Sigmoid colon (tissue), 4 donors: ENCODE measurements at regions not wholly inside any gene's neighbourhood (a gene's known extent, or its start where the extent isn't known, plus 50 kb on each side); places are given as distances from the start of the nearest gene placed in this dataset.
"Not testable (repeated sequence)": the region's sequence is repeated elsewhere in the genome, so short reads cannot be mapped to it uniquely, and the experiment has no call there.

Source experiments
- EP300 ChIP-seq, 4 donors: sonication (generic); formaldehyde crosslinking; IDR thresholded peaks; one replicate each; pipeline ENCODE4 v1.6.1; 2017; ENCODE audit warnings: antibody characterized with exemption in 4 of 4
- POLR2A ChIP-seq, 2 donors: fragments of 450-650 bp; IDR thresholded peaks; one replicate each; pipeline ENCODE4 v1.6.1; 2016; ENCODE audit warnings: antibody characterized with exemption in 2 of 2, mild to moderate bottlenecking in 2 of 2, moderate library complexity in 2 of 2
- TF ChIP-seq, protein P1 (sequence below), 4 experiments: fragments of 450-650 bp in 3 of 4; fragments of 200-600 bp in 1 of 4; IDR thresholded peaks; one replicate each; pipeline ENCODE4 v1.5.1; 2016 to 2019; ENCODE audit warnings: antibody characterized with exemption in 4 of 4, mild to moderate bottlenecking in 3 of 4, moderate library complexity in 2 of 4

- TF ChIP-seq, protein P1, sequence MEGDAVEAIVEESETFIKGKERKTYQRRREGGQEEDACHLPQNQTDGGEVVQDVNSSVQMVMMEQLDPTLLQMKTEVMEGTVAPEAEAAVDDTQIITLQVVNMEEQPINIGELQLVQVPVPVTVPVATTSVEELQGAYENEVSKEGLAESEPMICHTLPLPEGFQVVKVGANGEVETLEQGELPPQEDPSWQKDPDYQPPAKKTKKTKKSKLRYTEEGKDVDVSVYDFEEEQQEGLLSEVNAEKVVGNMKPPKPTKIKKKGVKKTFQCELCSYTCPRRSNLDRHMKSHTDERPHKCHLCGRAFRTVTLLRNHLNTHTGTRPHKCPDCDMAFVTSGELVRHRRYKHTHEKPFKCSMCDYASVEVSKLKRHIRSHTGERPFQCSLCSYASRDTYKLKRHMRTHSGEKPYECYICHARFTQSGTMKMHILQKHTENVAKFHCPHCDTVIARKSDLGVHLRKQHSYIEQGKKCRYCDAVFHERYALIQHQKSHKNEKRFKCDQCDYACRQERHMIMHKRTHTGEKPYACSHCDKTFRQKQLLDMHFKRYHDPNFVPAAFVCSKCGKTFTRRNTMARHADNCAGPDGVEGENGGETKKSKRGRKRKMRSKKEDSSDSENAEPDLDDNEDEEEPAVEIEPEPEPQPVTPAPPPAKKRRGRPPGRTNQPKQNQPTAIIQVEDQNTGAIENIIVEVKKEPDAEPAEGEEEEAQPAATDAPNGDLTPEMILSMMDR (IDR thresholded peaks at IDR 0.05) = not testable (repeated sequence)
- not testable (repeated sequence) for TF ChIP-seq POLR2A, EP300 (IDR thresholded peaks at IDR 0.05)
These were observed 180.0 kb upstream of the TENT5A start for GRCh38 chr6:81932448-81932847.
